GM12878 (cell line): ENCODE measurements at regions not wholly inside any gene's neighbourhood (a gene's known extent, or its start where the extent isn't known, plus 50 kb on each side); places are given as distances from the start of the nearest gene placed in this dataset.

ENCODE experiments used
- ATAC-seq: fragments of 200-7000 bp; cut with Tn5 transposase; 3 replicates; pipeline ENCODE4 v1.9.1; 2020; ENCODE audit warnings: mild to moderate bottlenecking, moderate library complexity
- BruUV-seq: library from RNA; stranded (reverse); fragments of 400-500 nt; replicated peaks from 2 replicates; lab custom pipeline; 2021; lab: Mats Ljungman, UMichigan
- CTCF ChIA-PET: fragments of 300-600 bp; sonication (Branson Sonifier 250); formaldehyde crosslinking; extraction: SDS; loops from one replicate; lab custom pipeline; 2021; ENCODE audit warnings: inconsistent platforms; lab: Yijun Ruan, JAX
- POLR2A ChIA-PET: fragments of 350-600 bp; formaldehyde crosslinking; extraction: SDS; loops from one replicate; lab custom pipeline; 2021; ENCODE audit warnings: inconsistent platforms; lab: Charles Lee
- RAD21 ChIA-PET: fragments of 300-600 bp; sonication (Branson Sonifier 250); formaldehyde crosslinking; loops from one replicate; lab custom pipeline; 2023; ENCODE audit warnings: antibody characterized with exemption; ENCODE audit not compliant: unreplicated experiment; lab: Charles Lee
- SMC1A ChIA-PET: fragments of 300-600 bp; sonication (Branson Sonifier 250); formaldehyde crosslinking; loops from one replicate; lab custom pipeline; 2023; ENCODE audit not compliant: unreplicated experiment, uncharacterized antibody; lab: Charles Lee
- DNase-seq: peaks from one replicate; pipeline ENCODE4 v3.0.0-alpha.2; 2011; ENCODE audit warnings: low read depth, low spot score
- FAIRE-seq: peaks from 3 replicates; lab custom pipeline; 2011; peaks lifted over from hg19 to GRCh38; lab: Jason Lieb, UNC
- H2AFZ ChIP-seq: 2 replicates; pipeline ENCODE4 v1.6.0; 2011; ENCODE audit warnings: low read depth, low read length, control low read depth; ENCODE audit not compliant: control insufficient read depth
- H3K27ac ChIP-seq: 2 replicates; pipeline ENCODE4 v1.5.1; 2011; ENCODE audit warnings: control low read depth; ENCODE audit not compliant: control insufficient read depth, insufficient read depth
- H3K27me3 ChIP-seq, 2 experiments: replicated peaks in 1 of 2; 2 replicates each; pipeline versions ENCODE4 v1.6.0 to v1.6.1; 2011; ENCODE audit warnings: low read length in 1 of 2; ENCODE audit not compliant: control insufficient read depth in 2 of 2, insufficient read depth in 2 of 2
- H3K36me3 ChIP-seq, 2 experiments: 2 replicates each; pipeline ENCODE4 v1.5.1; 2011; ENCODE audit warnings: low read length in 1 of 2; ENCODE audit not compliant: control insufficient read depth in 2 of 2, insufficient read depth in 2 of 2
- H3K4me1 ChIP-seq: 2 replicates; pipeline ENCODE4 v1.6.1; 2011; ENCODE audit warnings: mild to moderate bottlenecking, low read length, moderate library complexity, mixed read lengths; ENCODE audit not compliant: control insufficient read depth, insufficient read depth
- H3K4me2 ChIP-seq: 2 replicates; pipeline ENCODE4 v1.6.0; 2011; ENCODE audit warnings: control low read depth; ENCODE audit not compliant: control insufficient read depth, insufficient read depth
- H3K4me3 ChIP-seq: fragments of 200-600 bp; sonication (generic); 2 replicates; pipeline ENCODE4 v1.5.1; 2016
- H3K79me2 ChIP-seq: 2 replicates; pipeline ENCODE4 v1.6.0; 2011; ENCODE audit warnings: low read length; ENCODE audit not compliant: control insufficient read depth, insufficient read depth
- H3K9ac ChIP-seq: 2 replicates; pipeline ENCODE4 v1.8.0; 2011; ENCODE audit warnings: low read length, control low read depth, mixed read lengths; ENCODE audit not compliant: control insufficient read depth, insufficient read depth
- H3K9me3 ChIP-seq: replicated peaks from 3 replicates; pipeline ENCODE4 v1.5.1; 2011; ENCODE audit warnings: mild to moderate bottlenecking, low read length; ENCODE audit not compliant: control insufficient read depth, insufficient read depth
- H4K20me1 ChIP-seq: 2 replicates; pipeline ENCODE4 v1.6.0; 2011; ENCODE audit not compliant: control insufficient read depth, insufficient read depth
- ATF2 ChIP-seq: IDR thresholded peaks from 2 replicates; pipeline ENCODE4 v1.6.1; 2012; ENCODE audit warnings: low read length, inconsistent platforms
- RAD21 ChIP-seq: IDR thresholded peaks from 2 replicates; pipeline ENCODE4 v1.6.1; 2011; ENCODE audit warnings: mild to moderate bottlenecking, low read depth, low read length, moderate library complexity; ENCODE audit not compliant: insufficient read depth
- WGBS: methylation state at CpG from one replicate; pipeline ENCODE4 v1.1.6; 2016; ENCODE audit warnings: low lambda C conversion rate; ENCODE audit not compliant: insufficient replicate concordance, insufficient coverage; ENCODE audit errors: missing lambda C conversion rate; 5-methylcytosine and 5-hydroxymethylcytosine counted together
- in situ Hi-C: fragments of 300-500 bp; cut with MboI; formaldehyde crosslinking; loops from 9 replicates; pipeline ENCODE4 v1.14.3; 2018; ENCODE audit warnings: mixed read lengths
- intact Hi-C: fragments of 100-400 bp; cut with micrococcal nuclease; formaldehyde crosslinking; loops from one replicate; pipeline ENCODE4 v1.14.2; 2022; ENCODE audit not compliant: unreplicated experiment
- TF ChIP-seq, protein P1 (sequence below): fragments of 450-650 bp; IDR thresholded peaks from 2 replicates; pipeline ENCODE4 v1.6.1; 2016; ENCODE audit warnings: mild to moderate bottlenecking

DNA sequence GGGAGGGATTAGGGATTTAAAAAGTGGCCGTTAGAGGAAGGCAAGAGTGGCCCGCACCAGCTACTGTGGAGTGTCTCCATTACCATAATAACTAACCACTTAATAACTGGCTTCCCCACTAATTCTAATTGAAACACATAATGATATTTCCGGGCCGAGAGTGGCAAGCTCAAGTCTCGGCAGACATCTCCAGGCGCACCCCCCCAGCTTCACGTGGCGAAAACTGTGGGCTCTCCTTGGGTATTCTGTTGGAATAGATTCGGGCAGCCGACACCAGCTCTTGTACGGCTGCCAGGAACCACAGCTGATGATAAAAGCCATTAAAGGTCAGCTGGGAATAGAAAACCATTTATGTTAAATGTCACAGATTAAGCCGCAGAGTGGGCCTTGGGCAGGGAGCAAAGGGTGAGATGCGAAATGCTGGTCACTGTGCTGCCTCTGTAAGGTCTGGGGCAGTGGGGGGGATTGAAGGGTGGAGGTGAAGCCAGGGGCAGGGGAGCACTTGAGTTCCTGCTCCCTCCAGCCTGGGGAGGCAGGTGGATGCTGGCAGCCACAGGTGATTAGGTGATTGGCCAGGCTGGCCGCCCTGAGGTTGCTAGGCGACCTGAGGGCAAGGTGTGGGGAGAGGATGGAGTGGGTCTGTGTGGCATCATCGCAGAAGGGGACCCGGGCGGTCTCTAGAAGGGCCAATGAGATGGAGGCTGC lies 115.6 kb upstream of the SDK2 start (continued):
- TF ChIP-seq ATF2 = no peak

DNA sequence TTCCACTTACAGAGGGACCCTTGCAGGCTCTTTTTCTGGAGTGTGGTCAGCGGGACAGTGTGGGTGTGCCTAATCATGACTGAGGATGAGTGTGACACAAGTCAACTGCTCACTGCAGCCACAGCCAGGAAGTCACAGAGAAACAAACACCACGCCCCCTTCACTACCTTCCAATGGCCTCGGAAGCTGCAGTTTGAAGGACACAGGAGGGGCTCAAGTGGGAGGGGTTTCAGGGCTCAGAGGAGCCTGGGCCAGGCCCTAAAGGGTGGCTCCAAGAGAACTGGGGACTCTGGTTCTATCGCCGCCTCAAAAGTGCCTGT lies 116.2 kb upstream of the SDK2 start:
- Histone ChIP-seq H3K79me2 (no peaks in the 10 kb centered on the region), H2AFZ (no peak overlapping the region), H3K4me1 (no peaks in the 10 kb centered on the region), H3K27ac (no peak overlapping the region), H3K9ac (no peak overlapping the region), H3K4me3 (no peak overlapping the region), H3K4me2 (no peak overlapping the region), H3K27me3 (no peaks in the 10 kb centered on the region; a peak in 2 of 4 replicates), H3K9me3 (no peaks in the 10 kb centered on the region), H3K36me3 (no peaks in the 10 kb centered on the region), H4K20me1 (no peaks in the 10 kb centered on the region)
- FAIRE-seq (no peak), DNase-seq (no peak), ATAC-seq (no peak)
- in situ Hi-C loops (no loop called here), intact Hi-C loops (no loop called here)
- TF ChIP-seq, protein P1, sequence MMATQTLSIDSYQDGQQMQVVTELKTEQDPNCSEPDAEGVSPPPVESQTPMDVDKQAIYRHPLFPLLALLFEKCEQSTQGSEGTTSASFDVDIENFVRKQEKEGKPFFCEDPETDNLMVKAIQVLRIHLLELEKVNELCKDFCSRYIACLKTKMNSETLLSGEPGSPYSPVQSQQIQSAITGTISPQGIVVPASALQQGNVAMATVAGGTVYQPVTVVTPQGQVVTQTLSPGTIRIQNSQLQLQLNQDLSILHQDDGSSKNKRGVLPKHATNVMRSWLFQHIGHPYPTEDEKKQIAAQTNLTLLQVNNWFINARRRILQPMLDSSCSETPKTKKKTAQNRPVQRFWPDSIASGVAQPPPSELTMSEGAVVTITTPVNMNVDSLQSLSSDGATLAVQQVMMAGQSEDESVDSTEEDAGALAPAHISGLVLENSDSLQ = peak; percentile 19; the same call in 1 of the 2 replicates
- no peak for TF ChIP-seq RAD21
- POLR2A ChIA-PET = no interaction called here
- WGBS = 44% methylated on average over 5 of the region's 5 CpGs
- CTCF ChIA-PET = no interaction called here
- no TSS peak for BruUV-seq
- SMC1A ChIA-PET = no interaction called here
- RAD21 ChIA-PET = no interaction called here
